ENCODE measurements at regions not wholly inside any gene's neighbourhood (a gene's known extent, or its start where the extent isn't known, plus 50 kb on each side); places are given as distances from the start of the nearest gene placed in this dataset.

DNA sequence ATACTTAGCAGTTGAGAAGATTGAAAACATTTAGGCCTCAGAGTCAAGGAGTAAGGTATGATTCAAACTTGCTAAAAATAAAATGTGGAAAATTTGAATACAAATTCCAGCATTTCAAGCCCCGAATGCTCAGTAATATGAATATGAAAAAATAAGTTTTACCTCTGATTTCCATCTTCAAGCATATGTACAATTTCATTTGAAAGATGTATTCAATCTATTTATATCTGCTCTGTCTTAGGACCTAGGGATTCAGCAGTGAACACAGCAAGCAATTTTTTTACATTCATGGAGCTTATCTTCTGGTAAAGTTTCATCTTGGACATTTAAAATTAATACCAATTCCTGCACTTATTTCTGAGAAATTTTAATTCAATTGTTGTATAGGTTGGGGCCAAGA lies 262.7 kb upstream of the FOXQ1 start (continued):
- no peak for TF ChIP-seq ZNF335 (tag by site-specific recombination; conservative IDR thresholded peaks at IDR 0.05)
- no peak for TF ChIP-seq MEIS1 (CRISPR knock-in tag; IDR thresholded peaks at IDR 0.05; ENCODE audit: borderline replicate concordance)

- ChIA-PET CTCF (interaction anchor here (0.8 kb wide), 1 partner anchor 19 kb away, joined by 3 read pairs; no protein-coding TSS in a partner anchor), POLR2A (no interaction called here)
- Histone ChIP-seq H3K4me3 (ENCODE audit: low read depth, low read length) (no peak overlapping the region), H3K4me1 (ENCODE audit: control insufficient read depth, insufficient read depth, low read length) (peaks cover 5% of the 10 kb centered on the region), H3K27ac (ENCODE audit: extremely low read depth, low read depth, low read length) (no peak overlapping the region), H3K36me3 (ENCODE audit: control insufficient read depth in 2 of 2, insufficient read depth in 1 of 2, low read length in 2 of 2) (no peaks in the 10 kb centered on the region), H3K9me3 (ENCODE audit: control insufficient read depth, insufficient read depth, low read depth, low read length) (no peaks in the 10 kb centered on the region)
- TF ChIP-seq ZNF529 (tag by site-specific recombination; IDR thresholded peaks at IDR 0.05; ENCODE audit: insufficient replicate concordance) = peak; percentile 95
- TF ChIP-seq ZBTB8A (tag by site-specific recombination; IDR thresholded peaks at IDR 0.05) = no peak
Observed at GRCh38 chr6:1047981-1048541, 263.8 kb upstream of the FOXQ1 start.

- ChIA-PET POLR2A (no interaction called here), CTCF (interaction anchor here (0.7 kb wide), 1 partner anchor 963 kb away, joined by 5 read pairs; no protein-coding TSS in a partner anchor)
- Histone ChIP-seq H3K27ac (ENCODE audit: extremely low read depth, low read depth, low read length) (no peak overlapping the region), H3K9me3 (ENCODE audit: control insufficient read depth, insufficient read depth, low read depth, low read length) (no peaks in the 10 kb centered on the region), H3K4me3 (ENCODE audit: low read depth, low read length) (no peak overlapping the region), H3K4me1 (ENCODE audit: control insufficient read depth, insufficient read depth, low read length) (peaks cover 5% of the 10 kb centered on the region), H3K36me3 (ENCODE audit: control insufficient read depth in 2 of 2, insufficient read depth in 1 of 2, low read length in 2 of 2) (no peaks in the 10 kb centered on the region)
- TF ChIP-seq ZXDB (tag by site-specific recombination; IDR thresholded peaks at IDR 0.05) = no peak
- no peak for TF ChIP-seq ZNF148 (tag by site-specific recombination; IDR thresholded peaks at IDR 0.05; ENCODE audit: borderline replicate concordance)
- TF ChIP-seq ZNF239 (tag by site-specific recombination; IDR thresholded peaks at IDR 0.05) = no peak
- no peak for TF ChIP-seq ZNF221 (tag by site-specific recombination; IDR thresholded peaks at IDR 0.05; ENCODE audit: borderline replicate concordance)
- no peak for TF ChIP-seq ZIC2 (tag by site-specific recombination; IDR thresholded peaks at IDR 0.05)
- no peak for TF ChIP-seq ZNF600 (tag by site-specific recombination; IDR thresholded peaks at IDR 0.05)
- no peak for TF ChIP-seq ZNF280D (tag by site-specific recombination; IDR thresholded peaks at IDR 0.05)
- no peak for TF ChIP-seq SCRT1 (tag by site-specific recombination; IDR thresholded peaks at IDR 0.05; ENCODE audit: borderline replicate concordance)
- TF ChIP-seq FEZF1 (tag by site-specific recombination; IDR thresholded peaks at IDR 0.05) = no peak
- no peak for TF ChIP-seq RBAK (tag by site-specific recombination; IDR thresholded peaks at IDR 0.05)
Observed at GRCh38 chr6:1045239-1045638, 266.7 kb upstream of the FOXQ1 start.
